Hematopoietic multipotent progenitor cell treated with erythropoietin and hydrocortisone succinate and interleukin-3 and kit ligand, for 4 days (in vitro differentiated cells): ENCODE measurements at regions not wholly inside any gene's neighbourhood (a gene's known extent, or its start where the extent isn't known, plus 50 kb on each side); places are given as distances from the start of the nearest gene placed in this dataset.
A peak's percentile ranks its signal among the peaks of the same experiment; 100 is the strongest.

Experiments
- DNase-seq: peaks from one replicate; pipeline ENCODE4 v3.0.0-alpha.2; 2015

GRCh38 chr20:4600308-4601014 is 85.8 kb upstream of the PRNP start:
- DNase-seq, result no peak

- DNase-seq, result no peak
Observed at GRCh38 chr20:4597215-4597614, 89.0 kb upstream of the PRNP start.

- DNase-seq, result no peak
Observed at GRCh38 chr20:4593149-4593525, 93.1 kb upstream of the PRNP start.

DNA sequence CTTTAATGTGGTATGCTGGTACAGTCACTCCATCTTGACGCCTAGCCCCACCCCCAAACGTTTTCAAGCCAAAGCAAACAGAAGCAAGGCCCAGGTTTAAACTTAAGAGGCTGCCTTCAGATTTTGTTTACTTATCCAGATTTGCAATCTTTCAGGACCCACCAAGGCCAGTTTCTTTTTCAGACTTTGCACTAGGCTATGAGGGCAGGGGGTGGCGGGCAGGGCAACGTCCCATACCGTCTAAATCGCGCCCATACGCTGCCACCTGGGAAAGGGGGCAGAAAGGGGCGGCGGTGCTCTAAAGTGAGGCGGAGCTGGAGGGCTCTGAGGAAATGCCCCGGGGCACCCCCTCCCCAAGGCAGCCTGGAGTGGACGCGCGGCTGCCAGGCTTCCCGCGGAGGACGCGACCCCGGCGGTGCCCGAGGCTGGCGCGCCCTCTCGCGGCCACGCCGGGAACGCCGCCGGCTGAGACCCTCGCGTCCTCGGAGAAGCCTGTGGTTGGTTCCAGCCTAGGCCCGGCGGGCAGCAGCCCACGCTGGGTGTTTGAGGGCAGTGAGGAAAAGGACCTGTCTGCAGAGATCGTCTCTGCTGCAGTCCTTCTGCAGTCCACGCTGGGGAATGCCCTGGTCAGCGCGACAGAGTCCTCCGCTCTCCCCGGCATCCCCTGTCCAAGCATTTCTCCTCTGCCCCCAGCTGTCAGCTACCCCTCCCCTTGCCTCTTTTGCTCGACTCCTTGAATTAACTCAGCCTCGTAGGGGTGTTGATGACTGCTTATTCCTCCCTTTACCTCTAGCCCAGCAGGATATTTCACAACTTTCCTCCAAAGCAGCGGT is 93.7 kb upstream of the PRNP start:
- DNase-seq, result peak; percentile 63

DNA sequence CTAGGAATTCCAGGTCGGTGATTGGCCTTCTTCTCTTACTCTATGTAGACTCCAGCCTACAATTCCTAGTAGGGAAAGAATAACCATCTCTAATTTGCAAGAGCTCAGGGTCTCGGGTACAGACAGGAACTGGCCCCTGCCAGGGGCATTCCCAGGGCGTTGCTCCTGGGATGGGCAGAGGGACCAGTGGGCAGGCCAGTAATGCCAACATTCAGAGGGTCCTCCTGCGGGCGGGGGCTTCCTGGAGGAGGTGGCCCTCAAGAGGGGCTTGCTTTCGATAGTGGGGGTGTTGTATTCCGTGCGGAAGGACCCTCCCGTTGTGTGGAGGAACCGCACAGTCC is 94.3 kb upstream of the PRNP start:
- no peak for DNase-seq

DNA sequence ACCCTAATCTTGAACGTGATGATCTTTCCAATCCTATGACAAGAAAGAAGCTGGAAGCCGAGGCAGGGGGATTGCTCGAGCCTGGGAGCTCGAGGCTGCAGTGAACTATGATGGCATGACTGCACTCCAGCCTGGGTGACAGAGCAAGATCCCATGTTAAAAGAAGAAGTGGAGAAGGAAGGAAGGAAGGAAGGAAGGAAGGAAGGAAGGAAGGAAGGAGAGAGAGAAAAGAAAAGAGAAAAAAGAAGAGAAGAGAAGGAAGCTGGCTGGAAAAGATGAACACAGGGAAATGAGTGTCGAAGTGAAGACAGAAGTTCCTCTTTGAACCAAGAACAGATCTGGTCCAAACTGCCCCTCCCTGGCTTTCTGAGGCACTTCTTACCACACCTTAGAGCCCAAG is 100.5 kb upstream of the PRNP start:
- DNase-seq, result no peak

DNA sequence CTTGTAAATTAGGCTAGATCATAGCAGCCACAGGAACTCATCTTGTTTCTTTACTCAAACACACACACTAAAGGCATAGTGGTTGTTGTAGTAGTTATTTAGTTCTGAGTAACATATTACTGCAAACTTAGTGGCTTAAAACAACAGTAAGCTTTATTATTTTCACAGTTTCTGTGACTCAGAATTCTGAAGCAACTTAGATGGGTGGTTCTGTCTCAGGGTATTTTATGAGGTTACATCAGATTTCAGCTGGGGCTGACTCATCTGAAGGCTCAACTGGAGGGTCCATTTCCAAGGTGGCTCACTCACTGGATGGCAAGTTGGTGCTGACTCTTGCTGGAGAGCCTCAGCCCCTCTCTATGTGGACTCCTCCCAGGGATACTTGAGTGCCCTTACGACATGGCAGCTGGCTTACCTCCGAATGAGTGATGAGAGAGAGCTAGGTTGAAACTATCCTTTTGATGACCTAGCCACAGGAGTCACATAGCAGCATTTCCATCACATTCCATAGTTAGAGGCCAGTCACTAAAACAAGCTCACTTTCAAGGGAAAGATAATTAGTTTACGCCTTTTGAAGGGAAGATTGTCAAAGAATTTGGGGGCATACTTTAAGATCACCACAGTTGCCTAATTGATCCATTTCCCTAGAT is 101.0 kb upstream of the PRNP start:
- no peak for DNase-seq

GRCh38 chr20:4584510-4584909 is 101.7 kb upstream of the PRNP start:
- no peak for DNase-seq

GRCh38 chr20:4581838-4582237 is 104.4 kb upstream of the PRNP start:
- no peak for DNase-seq

DNA sequence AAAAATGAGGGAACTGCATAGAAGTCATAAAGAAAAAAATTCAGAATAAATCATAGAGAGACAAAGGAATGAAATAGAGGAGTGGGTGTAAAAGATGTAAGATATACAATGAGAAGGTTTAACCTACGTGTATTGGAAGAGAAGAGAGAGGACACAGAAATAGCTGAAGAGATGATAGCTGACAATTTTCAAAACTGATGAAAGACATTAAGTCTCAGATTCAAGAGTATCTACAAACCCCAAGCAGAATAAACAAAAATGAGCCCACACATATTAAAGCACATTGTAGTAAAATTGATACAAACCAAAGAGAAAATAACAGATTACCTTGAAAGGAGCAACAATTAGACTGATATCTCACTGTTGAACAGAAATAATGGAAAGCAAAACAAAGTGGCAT is 107.9 kb upstream of the PRNP start:
- DNase-seq, result no peak

GRCh38 chr20:4574356-4574690 is 111.9 kb upstream of the PRNP start:
- DNase-seq, result no peak

DNA sequence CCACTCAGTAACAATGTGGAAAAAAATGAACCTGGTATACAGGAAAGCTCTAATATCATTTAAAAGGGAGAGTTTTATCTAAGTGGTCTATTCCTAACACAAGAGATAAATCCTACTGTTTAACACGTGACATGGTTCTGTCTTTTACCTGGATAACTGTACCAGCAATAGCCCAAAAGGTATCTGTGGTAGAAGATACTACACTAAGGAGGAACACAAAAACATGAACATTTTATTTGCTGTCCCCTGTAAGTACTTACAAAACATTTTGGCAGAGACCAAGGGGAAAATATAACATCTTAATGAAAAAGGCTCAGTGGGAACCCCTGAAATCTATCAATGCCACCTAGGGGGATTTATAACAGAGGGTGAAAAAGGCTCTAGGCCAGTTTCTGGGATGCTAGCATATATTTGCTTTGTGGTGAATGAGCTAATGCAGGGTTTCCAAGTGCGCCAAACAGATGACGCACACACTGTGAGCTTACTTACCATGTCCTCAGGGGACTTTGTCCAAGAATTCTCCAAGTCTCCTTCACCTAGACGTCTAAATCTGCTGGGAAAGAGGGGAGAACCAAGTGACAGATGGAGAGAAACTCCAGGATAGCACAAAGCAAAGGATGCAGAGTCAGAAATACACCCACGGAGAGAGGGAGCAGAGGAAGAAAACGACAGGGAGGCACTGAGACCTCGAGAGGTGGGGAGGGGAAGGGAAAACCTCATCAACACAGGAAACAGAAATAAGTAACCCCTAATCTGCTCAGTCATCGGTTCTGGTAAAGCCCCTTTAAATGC is 112.5 kb upstream of the PRNP start:
- DNase-seq, result peak; percentile 27

DNA sequence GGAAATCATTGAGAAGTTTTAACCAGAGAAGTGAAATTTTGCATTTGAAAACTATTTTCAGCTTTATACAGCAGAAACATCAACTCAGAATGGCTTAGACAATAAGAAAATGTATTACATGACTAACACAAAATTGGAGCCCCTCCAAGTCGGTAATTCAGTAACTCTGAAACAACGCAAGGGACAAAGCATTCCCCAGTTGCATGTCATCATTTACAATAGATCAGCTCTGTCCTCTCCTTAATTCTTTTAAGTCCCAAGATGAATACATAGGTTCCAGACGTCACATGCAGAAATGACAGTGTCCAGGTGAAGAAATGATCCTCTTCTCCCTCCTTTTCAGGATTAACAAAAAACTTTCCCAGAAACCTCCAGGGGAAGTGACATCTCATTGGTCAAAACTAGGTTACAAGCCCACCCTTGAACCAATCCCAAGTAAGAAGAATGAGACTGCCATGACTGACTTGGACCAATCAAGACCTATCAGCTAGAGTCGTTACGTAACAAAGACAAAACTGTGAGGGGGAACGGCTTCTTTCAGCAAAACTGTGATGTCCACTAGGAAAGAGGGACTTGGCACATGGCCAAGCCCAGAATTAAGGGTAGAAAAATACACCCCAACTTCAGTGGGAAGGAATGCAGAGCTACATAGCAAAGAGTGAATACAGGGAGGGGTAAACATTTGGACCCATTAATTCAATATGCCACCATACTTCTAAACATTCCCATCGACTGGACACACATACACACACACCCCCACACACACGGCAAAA is 114.3 kb upstream of the PRNP start:
- no peak for DNase-seq

DNA sequence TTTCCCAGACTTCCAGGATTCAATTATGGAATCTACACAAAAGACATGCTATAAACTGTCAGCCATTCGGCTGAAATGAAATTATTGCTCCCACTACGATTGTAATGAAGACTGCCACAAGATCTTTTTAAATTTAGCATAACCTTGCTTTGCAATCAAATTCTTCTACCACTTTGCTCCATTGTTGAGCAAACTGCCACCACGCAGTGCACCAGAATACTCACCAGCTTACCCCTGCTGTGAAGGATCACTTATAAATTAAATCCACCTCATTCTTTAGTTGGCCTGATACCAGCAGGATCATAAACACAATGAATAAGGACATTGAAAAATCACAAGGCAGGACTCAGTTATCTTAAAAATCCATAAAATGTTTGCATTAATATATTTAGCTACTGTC is 116.4 kb upstream of the PRNP start:
- no peak for DNase-seq

- peak; percentile 46 for DNase-seq
Observed at GRCh38 chr20:4569092-4569491, 117.2 kb upstream of the PRNP start.

DNA sequence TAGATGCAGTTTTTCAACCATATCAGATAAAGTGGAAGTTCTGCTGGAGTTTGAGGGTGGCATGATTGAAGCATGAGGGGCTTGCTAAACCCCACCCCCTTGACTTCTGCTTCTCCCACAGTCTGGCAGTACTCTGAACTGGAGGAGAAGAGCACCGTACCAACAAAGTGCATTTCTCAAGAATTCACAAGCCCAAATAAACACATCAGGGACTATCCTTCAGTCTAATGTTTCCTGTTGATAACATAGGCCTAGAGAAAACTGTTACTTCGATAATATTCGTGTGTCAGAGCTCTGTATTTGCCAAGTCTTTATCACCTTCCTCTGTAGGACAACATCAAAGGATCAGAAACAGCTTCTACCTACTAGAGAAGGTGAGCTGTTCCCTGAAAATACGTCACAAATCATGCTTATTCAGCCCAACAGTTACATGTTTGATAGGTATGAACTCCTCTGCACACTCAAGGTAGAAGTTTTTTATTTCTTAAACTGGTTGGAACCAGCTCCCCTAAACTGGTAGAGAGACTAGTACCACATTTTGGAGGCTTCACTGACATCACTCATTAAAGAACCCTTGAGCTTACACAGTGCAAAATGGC is 117.8 kb upstream of the PRNP start:
- DNase-seq, result peak; percentile 73

GRCh38 chr20:4567170-4567569 is 119.1 kb upstream of the PRNP start:
- peak; percentile 67 for DNase-seq

DNA sequence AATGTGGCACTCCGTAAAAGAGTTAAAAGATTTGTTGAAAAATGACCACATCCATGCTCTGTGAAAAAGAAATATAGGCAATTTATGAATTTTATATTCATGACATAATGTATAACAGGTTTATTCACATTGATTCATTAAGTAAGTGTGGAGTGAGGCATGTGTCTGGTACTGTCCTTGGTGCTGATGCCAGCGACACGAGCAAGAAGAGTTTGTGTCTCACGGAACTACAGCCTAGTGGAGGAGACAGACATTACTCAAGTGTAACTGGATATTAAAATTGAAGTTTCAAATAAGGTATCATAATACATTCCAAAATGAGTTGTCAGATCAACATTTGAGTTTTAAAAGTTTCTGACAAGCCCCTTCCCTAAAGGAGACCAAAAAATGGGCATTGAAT is 122.7 kb upstream of the PRNP start:
- peak; percentile 84 for DNase-seq

GRCh38 chr20:4563031-4563430 is 123.2 kb upstream of the PRNP start:
- no peak for DNase-seq

DNA sequence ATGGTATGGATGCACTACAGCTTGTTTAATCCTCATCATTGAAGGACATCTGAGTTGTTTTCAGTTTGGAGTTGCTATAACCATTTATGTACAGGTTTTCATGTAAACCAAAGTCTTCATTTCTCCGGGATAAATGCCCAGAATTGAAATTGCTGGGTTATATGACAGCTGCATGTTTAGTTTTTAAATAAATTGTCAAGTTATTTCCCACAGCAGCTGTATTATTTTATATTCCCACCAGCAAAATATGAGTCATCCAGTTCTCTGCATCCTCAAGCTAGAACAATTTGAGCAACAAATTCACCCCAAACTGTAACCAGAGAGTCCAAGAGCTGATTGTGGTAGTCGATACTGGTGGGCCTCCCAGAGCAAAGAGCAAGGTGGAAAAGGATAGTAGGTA is 125.6 kb upstream of the PRNP start:
- no peak for DNase-seq

GRCh38 chr20:4559906-4560305 is 126.3 kb upstream of the PRNP start:
- DNase-seq, result no peak

- no peak for DNase-seq
Observed at GRCh38 chr20:4559106-4559505, 127.2 kb upstream of the PRNP start.
